WI38 (cell line): ENCODE measurements at regions not wholly inside any gene's neighbourhood (a gene's known extent, or its start where the extent isn't known, plus 50 kb on each side); places are given as distances from the start of the nearest gene placed in this dataset.

ENCODE experiments used
- H3K4me3 ChIP-seq: 2 replicates; pipeline ENCODE4 v1.5.1; 2011; ENCODE audit warnings: low read depth, mild to moderate bottlenecking, control low read depth, low read length
- CTCF ChIP-seq: IDR thresholded peaks from 2 replicates; pipeline ENCODE4 v1.5.1; 2012; ENCODE audit warnings: low read depth, mild to moderate bottlenecking, control low read depth, low read length

- no peak for TF ChIP-seq CTCF
- no peak overlapping the region for H3K4me3 ChIP-seq
Measured at GRCh38 chr1:82110366-82111254, 309.9 kb downstream of the ADGRL2 start.

- no peak overlapping the region for H3K4me3 ChIP-seq
- no peak for TF ChIP-seq CTCF
Measured at GRCh38 chr1:82108843-82109242, 308.1 kb downstream of the ADGRL2 start.

- no peak for TF ChIP-seq CTCF
- no peak overlapping the region for H3K4me3 ChIP-seq
Measured at GRCh38 chr1:82106672-82107071, 305.9 kb downstream of the ADGRL2 start.

- TF ChIP-seq CTCF = no peak
- no peak overlapping the region for H3K4me3 ChIP-seq
Measured at GRCh38 chr1:82099170-82099569, 298.4 kb downstream of the ADGRL2 start.

GRCh38 chr1:82094136-82094535, 293.4 kb downstream of the ADGRL2 start:
- TF ChIP-seq CTCF = no peak
- H3K4me3 ChIP-seq = no peak overlapping the region

GRCh38 chr1:82091729-82092128, 291.0 kb downstream of the ADGRL2 start:
- no peak for TF ChIP-seq CTCF
- no peak overlapping the region for H3K4me3 ChIP-seq

GRCh38 chr1:82091265-82091664, 290.5 kb downstream of the ADGRL2 start:
- no peak for TF ChIP-seq CTCF
- H3K4me3 ChIP-seq = no peak overlapping the region
